ENCODE measurements at regions not wholly inside any gene's neighbourhood (a gene's known extent, or its start where the extent isn't known, plus 50 kb on each side); places are given as distances from the start of the nearest gene placed in this dataset.

- H3K27ac Mint-ChIP-seq, result no peak overlapping the region
- H3F3A ChIP-seq (replicated peaks; ENCODE audit: low read depth), result no peaks in the 10 kb centered on the region
- H3K9me3 Mint-ChIP-seq, result no peaks in the 10 kb centered on the region; the same call in 1 of the 3 replicates
- H3K4me3 Mint-ChIP-seq, result no peak overlapping the region
- H3K27me3 ChIP-seq (ENCODE audit: insufficient read depth), result no peaks in the 10 kb centered on the region
- DNase-seq (ENCODE audit: low spot score), result no peak
- no peaks in the 10 kb centered on the region for H3K36me3 Mint-ChIP-seq (ENCODE audit: low read depth)
- no peaks in the 10 kb centered on the region for H3K36me3 ChIP-seq (ENCODE audit: insufficient read depth)
- H3K79me2 ChIP-seq (replicated peaks; ENCODE audit: insufficient read depth), result no peaks in the 10 kb centered on the region
- no peaks in the 10 kb centered on the region for H3K9me2 ChIP-seq (ENCODE audit: insufficient read depth)
- no peak for ATAC-seq
- no peak for TF ChIP-seq STAT1 (IDR thresholded peaks at IDR 0.05; ENCODE audit: unreplicated experiment)
- no peak for TF ChIP-seq EZH2 (IDR thresholded peaks at IDR 0.05; ENCODE audit: low read depth, unreplicated experiment)
- no peak for TF ChIP-seq REST (IDR thresholded peaks at IDR 0.05; ENCODE audit: unreplicated experiment)
- no peak for TF ChIP-seq ETS1 (IDR thresholded peaks at IDR 0.05)
- no peak for TF ChIP-seq NANOG (IDR thresholded peaks at IDR 0.05; ENCODE audit: borderline replicate concordance)
- no peak for TF ChIP-seq EZH2phosphoT487 (IDR thresholded peaks at IDR 0.05; ENCODE audit: unreplicated experiment)
- no peak for TF ChIP-seq JUNB (IDR thresholded peaks at IDR 0.05; ENCODE audit: unreplicated experiment)
- no peak for TF ChIP-seq ZNF331 (CRISPR knock-in tag; IDR thresholded peaks at IDR 0.05; ENCODE audit: low read depth)
- no peak for TF ChIP-seq ZNF114 (CRISPR knock-in tag; IDR thresholded peaks at IDR 0.05)
- TF ChIP-seq ZNF462 (CRISPR knock-in tag; IDR thresholded peaks at IDR 0.05), result no peak
- peaks cover 11% of the 10 kb centered on the region for H3K27me3 Mint-ChIP-seq (ENCODE audit: insufficient read depth, low read depth, poor library complexity)
- no peak overlapping the region for H3K4me2 ChIP-seq
- H4K20me1 ChIP-seq (replicated peaks; ENCODE audit: insufficient read depth), result no peaks in the 10 kb centered on the region
- peaks cover 10% of the 10 kb centered on the region; the same call in 1 of the 2 replicates for H3K4me1 ChIP-seq (ENCODE audit: insufficient read depth)
- no peak overlapping the region for H3K4me3 ChIP-seq
- H3K4me1 Mint-ChIP-seq, result peaks cover 14% of the 10 kb centered on the region
- no peak overlapping the region for H2AFZ ChIP-seq
- H3K27ac ChIP-seq (ENCODE audit: low read depth), result no peak overlapping the region
These were observed 108.8 kb upstream of the AFDN start for GRCh38 chr6:167717867-167718266.
